ENCODE measurements at regions not wholly inside any gene's neighbourhood (a gene's known extent, or its start where the extent isn't known, plus 50 kb on each side); places are given as distances from the start of the nearest gene placed in this dataset.

DNA sequence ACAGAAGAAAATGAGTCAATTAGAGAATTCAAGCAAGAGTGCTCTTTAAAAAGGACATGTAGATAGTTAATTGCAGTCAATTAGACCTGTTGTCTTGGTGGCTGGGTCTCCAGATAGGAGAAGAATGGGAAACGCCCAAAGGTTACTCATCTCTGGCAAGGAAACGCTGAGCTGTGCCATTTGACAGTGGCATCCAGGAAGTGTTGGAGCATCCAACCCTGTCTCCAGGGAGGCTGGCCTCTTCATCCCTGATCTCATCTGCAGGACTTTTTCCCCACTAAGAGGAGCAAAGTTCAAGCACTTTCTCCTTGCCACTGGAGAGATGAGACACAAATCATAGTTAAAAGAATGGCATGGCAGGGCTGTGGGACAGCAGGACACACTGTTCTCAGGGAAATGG is 111.7 kb upstream of the MSX2 start:
- TF ChIP-seq POLR2A (IDR thresholded peaks at IDR 0.05) = no peak
- TF ChIP-seq, protein P1, sequence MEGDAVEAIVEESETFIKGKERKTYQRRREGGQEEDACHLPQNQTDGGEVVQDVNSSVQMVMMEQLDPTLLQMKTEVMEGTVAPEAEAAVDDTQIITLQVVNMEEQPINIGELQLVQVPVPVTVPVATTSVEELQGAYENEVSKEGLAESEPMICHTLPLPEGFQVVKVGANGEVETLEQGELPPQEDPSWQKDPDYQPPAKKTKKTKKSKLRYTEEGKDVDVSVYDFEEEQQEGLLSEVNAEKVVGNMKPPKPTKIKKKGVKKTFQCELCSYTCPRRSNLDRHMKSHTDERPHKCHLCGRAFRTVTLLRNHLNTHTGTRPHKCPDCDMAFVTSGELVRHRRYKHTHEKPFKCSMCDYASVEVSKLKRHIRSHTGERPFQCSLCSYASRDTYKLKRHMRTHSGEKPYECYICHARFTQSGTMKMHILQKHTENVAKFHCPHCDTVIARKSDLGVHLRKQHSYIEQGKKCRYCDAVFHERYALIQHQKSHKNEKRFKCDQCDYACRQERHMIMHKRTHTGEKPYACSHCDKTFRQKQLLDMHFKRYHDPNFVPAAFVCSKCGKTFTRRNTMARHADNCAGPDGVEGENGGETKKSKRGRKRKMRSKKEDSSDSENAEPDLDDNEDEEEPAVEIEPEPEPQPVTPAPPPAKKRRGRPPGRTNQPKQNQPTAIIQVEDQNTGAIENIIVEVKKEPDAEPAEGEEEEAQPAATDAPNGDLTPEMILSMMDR (IDR thresholded peaks at IDR 0.05) = no peak
- TF ChIP-seq EP300 (IDR thresholded peaks at IDR 0.05) = no peak
